HG02852 (cell line): ENCODE measurements at regions not wholly inside any gene's neighbourhood (a gene's known extent, or its start where the extent isn't known, plus 50 kb on each side); places are given as distances from the start of the nearest gene placed in this dataset.

Source experiments
- ATAC-seq: cut with Tn5 transposase; IDR thresholded peaks from one replicate; pipeline ENCODE4 v1.9.1; 2021; ENCODE audit warnings: mild to moderate bottlenecking, moderate library complexity; ENCODE audit not compliant: unreplicated experiment

DNA sequence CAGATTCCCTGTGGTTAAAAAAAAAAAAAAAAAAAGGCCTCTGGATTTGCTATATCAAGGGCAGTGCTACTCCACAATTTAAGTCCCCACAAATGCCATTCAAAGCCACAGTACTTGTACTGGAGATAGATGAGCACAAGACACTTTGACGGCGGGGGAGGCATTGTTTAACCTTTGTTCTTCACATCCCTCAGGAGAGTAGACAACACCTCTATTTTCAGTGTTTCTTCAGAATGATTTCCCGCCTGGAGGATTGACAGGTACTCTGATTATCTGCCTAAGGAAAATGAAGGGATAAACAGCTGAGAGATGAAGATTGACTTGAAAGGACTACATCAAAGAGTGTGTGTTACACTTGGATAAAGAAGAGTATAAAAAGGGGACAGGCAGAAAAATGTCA lies 58.7 kb downstream of the OTOL1 start:
- no peak for ATAC-seq

DNA sequence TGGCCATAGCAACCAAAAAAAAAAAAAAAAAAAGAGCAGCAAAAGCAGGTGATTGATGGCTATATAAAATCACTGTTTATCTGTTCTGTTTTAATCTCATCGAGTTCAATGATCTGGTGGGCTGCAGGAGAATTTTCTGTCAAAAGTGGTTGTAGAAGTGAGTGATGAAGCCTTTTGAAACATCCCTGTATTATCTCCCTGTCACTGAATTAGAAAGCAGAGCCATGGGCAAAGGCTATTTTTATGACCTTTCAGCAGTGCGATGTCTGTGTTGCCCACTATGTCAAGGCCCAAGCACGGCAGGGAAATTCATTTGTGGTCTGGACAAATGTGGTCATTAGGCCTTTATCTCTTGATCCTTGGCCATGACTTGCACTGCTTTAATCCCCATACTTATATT lies 59.9 kb downstream of the OTOL1 start:
- no peak for ATAC-seq

DNA sequence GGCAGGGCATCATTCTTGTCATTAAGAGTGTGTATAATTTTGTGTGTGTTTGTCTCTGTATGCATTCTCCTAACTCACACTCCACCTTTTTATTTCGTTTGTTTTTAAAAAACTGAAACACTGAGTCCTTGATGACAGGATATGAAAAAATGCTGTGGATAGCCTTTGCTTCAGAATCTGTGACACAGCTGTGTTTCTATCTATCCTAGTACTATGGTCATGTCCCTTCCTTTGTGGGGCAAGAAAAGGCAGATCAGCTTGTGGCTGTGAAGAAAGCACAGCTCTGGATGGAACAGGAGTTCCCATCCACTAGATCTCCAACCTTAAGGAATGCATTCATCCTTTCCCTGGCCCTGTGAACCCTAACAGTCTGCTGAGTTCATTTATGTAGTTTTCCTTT lies 60.3 kb downstream of the OTOL1 start:
- ATAC-seq, result no peak

DNA sequence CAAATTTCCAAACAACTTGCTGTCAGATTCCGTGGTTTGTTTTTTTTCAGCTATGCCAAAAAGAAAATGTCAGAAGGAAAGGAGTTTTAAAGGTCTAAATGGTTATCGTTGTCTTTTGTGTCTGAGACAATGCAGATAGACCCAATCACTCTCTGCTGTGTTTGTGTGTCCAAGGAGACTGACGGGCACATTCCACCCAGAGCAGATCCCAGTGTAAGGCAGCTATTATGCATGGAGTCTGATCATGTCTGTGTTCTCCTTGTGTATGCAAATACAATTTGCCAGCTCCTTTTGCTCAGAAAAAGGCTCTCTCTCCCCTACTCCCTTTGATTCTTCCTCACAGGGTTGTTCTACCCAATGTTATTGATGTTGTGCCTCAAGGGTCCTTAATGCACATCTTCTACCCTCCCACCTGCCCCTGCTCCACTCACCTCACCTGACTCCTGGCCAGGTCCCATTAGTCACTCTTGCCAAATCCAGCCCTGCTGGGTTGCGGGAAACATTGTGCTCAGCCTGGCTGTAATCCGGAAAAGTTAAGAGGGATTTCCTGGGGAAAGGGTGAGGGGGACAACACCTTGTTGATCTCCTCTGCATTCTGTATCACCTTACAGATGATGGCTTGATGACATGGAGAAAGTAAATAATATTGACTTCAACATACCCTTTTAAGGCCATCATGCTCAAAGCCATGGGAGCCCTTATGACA lies 61.0 kb downstream of the OTOL1 start:
- no peak for ATAC-seq

DNA sequence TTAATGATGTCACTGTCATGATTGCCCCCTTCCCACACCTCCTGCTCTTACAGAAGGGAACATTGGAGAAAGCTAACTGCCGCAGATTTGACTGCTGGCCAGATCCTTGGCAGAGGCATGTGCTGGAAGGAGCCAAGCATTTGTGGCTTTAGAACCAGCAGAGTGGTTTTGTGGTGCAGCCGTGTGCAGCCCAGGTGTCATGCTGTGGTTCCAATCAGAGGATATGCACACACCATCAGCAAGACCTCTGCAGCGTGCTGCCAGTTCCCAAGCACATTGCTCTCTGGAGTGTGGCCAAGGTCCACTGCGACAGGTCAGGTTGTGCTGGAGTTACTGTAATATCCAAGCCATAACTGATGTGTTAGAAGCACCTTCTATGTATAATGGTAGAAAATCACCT lies 61.6 kb downstream of the OTOL1 start:
- ATAC-seq, result no peak

DNA sequence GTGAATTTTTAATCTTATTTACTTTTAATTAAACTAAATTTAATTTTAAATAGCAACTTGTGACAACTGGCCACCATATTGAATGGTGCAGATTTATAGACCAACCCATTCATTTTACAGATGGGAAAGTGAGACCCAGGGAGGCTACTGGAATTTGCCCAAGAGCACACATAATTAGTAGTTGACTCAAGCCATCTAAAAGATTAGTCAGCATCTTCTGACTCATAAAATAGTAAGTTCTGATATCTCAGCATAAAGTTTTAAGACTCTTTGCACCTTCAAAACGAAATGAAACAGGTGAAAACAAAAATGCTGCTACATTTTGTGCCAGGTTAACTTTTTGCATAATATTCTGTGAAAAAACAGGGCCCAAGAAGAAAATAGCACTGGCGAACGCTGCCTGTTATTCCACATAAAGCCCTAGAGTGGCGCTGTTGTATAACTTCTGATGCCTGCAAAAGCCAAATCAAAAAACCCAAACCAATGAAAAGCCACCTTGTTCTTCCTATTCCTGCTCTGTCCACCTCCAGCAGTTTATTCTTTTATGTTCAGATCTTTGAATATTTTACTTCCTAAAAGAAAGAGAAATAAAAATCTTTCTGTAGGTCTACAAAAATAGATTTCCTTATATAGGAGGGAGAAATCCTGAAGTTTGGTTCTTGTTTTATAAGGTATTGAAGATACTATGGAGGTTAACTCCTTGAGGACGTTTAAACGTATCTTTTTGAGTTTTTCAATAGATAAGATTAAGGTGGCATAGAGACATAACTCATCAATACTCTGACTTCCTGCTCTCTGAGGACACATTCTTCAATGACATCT lies 62.8 kb downstream of the OTOL1 start:
- peak; percentile 50 for ATAC-seq

DNA sequence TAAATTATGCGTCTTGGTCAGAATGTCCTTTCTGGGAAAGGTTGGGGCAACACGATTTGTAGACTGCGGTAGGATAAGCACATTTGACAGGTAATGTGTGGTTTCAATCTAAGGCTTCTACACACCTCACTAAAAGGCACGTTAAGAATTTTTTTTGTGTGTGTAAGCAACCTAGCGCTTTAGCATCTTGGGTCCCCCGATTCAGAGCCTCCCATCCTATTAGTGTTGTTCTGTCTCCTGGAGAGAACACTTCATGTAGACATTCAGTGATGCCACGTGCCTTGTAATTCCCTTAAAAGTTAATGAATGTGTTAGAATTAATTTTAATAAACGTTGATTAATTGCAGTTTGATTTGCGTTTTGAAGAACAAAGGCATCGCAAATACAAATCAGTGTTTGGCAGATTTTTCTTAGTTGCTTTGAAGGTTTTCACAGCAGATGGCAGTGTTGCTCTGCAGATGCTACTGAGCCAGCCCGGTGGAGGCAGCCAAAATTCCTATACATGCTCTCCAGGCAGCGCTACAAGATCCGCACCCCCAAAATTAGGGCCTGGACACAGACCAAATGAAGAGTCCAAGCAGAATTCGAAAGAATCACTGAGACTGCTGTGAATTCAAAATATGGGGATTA lies 63.5 kb downstream of the OTOL1 start:
- no peak for ATAC-seq

DNA sequence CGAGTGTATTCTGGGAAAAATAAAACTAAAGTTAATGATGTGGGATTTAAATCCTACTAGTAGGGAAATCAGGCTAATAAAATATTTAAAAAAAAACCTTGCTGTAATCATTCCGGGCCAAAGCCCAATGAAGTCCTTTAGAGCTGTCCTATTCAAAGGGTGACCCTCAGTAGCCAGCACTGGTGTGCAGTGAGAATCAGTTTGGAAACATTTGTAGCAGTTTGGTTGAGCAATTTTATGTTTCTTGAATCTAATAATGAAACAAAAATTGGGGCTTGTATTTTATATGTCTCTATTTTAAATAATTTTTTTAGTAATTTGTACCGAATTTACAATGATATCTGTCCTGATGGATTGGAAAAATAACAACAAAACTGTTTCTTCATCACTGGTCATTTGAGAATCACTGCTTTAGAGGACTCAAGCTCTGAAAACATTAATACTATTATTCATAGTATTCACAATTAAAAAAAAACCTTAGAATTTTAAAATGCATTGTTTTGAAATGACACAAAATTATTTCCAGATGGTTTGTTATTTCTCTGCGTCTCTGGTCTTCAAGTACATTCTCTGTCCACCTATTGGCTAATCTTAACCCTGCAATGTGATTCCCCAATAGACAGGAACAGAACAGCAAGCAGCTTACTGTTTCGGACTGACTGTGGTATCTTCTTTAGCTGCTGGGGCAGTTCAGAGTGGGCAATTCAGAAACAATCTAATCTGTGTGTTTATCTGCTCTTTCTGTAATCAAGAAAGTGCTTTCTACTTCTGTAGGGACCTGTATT lies 71.2 kb downstream of the OTOL1 start:
- no peak for ATAC-seq

DNA sequence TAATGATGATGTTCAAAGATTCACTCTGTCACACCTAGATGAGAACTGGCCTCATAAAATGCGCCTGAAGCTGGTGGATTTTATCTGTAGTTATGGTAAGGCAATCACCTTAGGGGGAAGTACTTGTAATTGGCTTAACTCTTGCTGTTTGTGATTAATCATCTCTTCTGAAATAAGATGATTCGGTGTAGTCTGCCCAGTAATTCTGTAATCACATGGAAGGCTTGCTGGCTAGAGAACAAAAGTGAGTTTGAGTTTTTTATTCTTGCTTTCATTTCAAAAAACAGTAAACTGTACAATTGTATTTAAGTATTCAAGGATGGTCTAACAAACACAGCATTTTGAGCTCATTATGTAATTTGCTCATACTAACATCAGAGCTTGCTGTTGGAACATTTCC lies 72.1 kb downstream of the OTOL1 start:
- no peak for ATAC-seq

DNA sequence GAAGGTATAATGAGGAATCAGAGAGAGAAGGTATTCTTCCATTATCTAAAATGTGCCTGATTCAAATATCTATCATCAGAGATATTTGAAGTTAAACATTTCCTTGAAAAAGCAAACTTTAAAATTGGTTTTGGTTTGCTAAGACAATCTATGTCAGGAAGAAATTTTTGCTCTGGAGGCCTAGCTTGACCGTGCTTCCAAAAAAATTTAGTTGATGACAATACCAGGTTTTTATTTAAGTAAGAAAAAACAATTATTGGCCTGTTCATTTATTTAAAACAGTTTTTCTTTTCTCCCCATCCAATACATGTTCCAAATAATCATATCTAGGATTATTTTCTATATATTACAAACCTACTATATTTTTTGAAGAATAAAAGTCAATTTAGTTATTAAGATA lies 75.3 kb downstream of the OTOL1 start:
- no peak for ATAC-seq

DNA sequence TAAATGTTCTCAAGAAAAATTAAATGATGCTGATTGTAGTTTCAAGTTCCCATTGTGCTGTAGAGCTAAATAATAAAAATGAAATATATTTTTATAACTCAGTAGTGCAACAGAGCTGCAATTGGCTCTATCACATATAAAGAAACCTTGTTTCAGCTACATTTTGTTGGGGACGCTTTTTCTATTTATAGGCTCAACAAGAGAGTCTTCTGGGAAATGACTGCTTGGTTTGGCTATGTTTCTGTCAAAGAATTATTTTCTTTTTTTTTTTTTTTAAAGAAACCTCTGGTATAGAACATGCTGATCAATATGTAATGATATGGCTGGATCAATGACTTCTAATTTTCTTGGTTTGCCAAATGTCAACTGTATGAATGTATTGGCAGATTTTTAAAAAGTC lies 76.5 kb downstream of the OTOL1 start:
- no peak for ATAC-seq

DNA sequence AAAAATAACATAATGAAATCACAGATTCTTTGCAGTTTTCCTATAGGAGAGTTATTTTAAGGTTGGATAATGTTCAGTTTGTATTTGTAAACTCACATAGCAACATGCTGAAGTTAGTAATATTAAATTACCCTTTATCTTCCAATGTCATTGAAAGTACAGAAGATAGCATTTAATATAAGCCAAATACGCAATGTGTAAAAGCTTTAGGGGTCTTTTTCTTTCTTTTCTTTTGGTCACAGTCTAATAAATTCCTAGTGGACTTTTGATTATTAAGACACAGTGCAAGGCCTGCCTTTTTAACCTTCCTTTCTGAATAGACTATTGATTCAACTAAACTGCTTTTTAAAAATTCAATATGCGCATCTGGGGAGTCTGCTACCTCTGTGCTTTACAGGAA lies 79.3 kb downstream of the OTOL1 start:
- no peak for ATAC-seq

DNA sequence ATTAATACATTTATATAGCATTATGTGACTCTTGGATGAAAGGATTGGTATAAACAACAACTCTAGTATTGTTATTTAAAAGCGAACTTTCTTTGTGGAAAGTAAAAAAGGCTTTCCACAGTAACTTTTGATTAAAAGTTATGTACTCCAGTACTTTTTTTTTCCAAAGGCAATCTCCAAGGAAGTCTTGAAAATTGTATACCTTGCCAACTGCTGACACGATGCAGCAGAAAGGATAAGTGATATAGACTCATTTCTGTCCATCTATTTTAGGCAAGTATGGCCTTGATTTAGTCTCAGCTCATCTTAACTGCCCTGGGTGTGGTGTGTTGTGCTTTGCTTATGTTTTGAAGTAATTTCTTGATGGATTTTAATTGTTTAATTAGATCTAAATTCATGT lies 79.7 kb downstream of the OTOL1 start:
- no peak for ATAC-seq

DNA sequence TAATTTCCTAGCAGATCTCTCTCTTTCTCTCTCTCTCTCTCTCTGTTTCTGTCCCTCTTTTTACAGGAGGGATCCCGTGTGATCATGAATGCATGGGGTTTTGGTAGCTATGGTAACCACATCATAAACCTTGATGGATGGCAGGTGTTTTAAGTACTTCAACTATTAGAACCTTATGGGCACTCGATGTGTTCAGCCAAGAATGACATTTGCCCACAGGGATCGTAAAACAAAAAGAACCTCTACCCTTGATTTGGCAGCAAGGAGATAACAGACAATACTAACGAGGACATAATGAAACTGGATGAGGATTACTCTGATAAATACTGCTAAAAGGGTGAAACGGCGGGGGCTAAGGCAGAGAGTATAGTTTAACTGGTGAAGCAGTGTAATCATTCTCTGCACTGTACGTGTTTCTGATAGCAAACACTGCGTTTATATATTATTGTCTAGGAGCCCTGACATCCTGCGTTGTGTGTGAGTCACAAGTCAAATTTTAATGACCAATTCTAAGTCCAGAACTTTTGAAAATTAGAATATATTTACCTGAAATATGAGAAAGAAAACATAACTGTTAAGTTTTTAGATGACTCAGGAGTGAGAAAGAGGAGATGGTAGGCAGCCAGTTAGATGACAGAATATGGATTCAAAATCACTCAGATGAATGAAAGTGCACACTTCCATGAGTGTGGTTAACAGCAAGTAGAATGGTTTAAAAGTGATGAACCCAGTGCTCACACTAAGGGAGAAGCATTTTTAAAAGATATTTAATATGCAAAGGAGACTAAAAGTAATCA lies 80.3 kb downstream of the OTOL1 start:
- no peak for ATAC-seq

DNA sequence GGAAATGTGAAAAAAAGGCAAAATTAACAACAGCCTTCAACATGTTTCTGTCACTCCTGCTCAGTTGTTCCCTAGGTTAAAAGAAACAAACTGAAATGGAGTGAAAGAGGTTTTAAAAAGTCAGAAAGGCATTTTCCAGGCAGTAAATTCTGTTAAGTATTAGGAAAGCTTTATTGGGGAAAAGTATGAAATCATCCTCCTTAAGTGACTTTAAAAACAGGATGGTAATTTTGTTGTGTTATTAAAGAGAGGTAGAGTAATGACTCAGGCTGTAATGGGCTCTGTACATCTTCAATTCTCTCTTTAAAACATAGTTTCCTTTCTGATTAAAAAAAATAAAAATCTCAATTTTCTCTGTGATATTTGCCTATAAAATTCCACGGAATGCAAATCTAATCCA lies 81.1 kb downstream of the OTOL1 start:
- no peak for ATAC-seq

DNA sequence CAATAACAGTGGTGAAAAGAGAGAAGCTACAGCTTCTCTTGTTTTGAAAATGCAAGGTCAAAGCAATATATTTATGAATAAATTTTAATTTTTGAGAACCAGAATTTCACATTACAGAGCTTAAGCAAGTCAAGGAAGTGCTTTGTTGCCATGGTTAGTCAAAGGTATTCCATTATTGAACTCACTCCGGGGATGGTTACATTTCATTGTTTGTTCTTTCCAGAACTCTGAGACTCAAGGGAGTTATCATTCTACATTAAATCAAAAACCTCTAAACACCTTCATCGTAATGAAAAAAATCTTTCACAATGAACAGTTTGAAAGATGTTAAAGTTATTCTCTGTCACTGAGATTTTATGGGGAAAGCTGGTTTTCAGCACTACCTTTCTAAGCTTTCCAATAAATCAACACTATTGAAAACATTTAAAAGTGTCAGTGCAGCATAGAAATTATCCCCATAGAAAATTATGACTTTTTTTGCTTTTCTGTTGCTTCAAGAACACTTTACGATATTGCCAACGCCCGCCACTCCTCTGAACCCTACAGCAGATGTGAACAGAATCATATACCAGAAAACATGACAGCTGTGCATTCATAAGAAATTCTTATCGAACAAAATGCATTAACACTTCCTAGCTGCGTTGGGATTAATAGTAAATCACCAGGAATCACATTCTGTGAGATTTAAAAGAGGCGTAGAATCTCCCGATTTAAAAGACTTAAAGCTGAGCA lies 83.0 kb downstream of the OTOL1 start:
- ATAC-seq, result no peak

DNA sequence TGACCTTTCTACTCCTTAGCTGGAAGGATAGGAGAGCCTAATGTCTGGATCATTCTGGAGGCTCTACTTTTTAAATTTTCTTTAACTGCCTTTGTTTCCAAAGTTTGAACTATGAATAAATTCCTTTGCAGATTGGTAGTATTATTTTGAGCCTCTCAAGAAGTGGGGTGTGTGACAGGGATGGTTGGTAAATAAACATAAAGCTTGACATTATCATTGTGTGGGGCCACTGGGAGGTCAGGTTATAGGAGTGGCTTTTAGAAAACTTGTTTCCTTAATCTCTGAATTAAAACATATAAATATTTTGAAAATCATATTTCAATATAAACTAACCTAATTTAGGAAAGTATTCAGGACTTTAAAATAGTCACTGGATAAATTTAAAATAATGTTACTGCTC lies 89.3 kb downstream of the OTOL1 start:
- no peak for ATAC-seq

DNA sequence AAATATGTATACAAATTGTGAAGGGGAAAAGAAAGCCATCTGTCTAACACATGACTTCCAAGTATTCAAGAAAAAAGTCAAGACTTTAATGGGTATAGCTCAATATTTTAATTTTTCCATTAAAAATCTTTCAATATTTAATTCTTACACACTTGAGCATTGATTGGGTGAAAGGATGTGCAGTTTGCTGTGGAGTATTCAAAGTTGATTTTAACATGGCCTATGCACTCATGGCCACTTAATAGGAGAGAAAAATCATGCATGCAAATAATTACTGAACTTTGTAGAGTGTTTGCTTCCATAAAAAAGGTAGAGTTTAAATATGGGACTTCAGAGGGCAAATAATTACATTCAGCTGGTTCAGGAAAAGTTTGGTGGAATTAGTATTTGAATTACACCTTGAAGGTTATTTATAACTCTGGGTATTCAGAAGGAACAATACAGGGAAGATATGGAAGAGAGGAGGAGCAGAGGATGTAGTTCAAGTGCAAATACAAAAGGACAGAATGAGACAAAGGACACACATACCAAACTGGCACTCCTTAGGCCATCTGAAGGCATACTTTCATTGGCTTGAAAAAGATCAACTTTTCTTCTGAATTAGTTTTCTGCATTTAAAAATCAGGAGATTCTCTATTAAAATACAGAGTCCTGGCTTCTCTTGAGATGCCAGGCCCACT lies 90.1 kb downstream of the OTOL1 start:
- ATAC-seq, result no peak

DNA sequence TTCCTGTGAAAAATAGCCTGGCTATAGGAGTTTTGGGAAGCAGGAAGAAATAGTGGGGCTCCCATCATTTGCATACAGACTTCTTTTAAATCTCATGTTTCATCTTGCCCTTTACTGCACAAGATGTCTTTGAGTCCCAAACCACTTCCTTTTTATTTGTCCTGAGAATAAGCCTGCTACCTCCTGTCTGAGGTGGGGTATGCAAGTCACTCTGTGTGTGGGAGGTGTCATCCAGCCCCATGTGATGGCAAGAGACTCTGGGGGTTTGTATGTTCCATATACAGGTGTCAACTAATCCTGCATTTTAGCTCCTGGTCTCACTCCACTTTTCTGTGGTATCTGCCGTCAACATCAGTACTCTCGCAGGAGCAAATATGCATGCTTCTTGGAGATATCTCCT lies 102.0 kb downstream of the OTOL1 start:
- ATAC-seq, result no peak
